Peyer's patch (tissue), 4 donors: ENCODE measurements at regions not wholly inside any gene's neighbourhood (a gene's known extent, or its start where the extent isn't known, plus 50 kb on each side); places are given as distances from the start of the nearest gene placed in this dataset.

Experiments
- DNase-seq, 3 donors: peaks; one replicate each; pipeline ENCODE4 v3.0.0-alpha.2; 2017 to 2019
- H3K27ac ChIP-seq, 4 donors: fragments of 200-600 bp; sonication (generic); one replicate each; pipeline ENCODE4 v1.5.1; 2016 to 2019
- H3K27me3 ChIP-seq, 2 donors: fragments of 200-600 bp; sonication (generic); one replicate each; pipeline ENCODE4 v1.5.1; 2019
- H3K36me3 ChIP-seq, 3 donors: fragments of 200-600 bp; sonication (generic); one replicate each; pipeline ENCODE4 v1.5.1; 2016 to 2019
- H3K4me1 ChIP-seq, 4 donors: fragments of 200-600 bp; sonication (generic); one replicate each; pipeline ENCODE4 v1.5.1; 2016 to 2019
- H3K4me3 ChIP-seq, 4 donors: fragments of 200-600 bp; sonication (generic); 1 replicate in 3 of 4; 2 replicates in 1 of 4; pipeline ENCODE4 v1.5.1; 2016 to 2019; ENCODE audit warnings: mild to moderate bottlenecking in 1 of 4
- H3K9me3 ChIP-seq, 4 donors: fragments of 200-600 bp; sonication (generic); one replicate each; pipeline ENCODE4 v1.5.1; 2016 to 2019; ENCODE audit warnings: mild to moderate bottlenecking in 1 of 4
- CTCF ChIP-seq, 6 experiments: fragments of 450-650 bp in 4 of 6; fragments of 200-600 bp in 2 of 6; sonication (generic) in 1 of 6; IDR thresholded peaks; one replicate each; pipeline ENCODE4 v1.5.1; 2017 to 2019; ENCODE audit warnings: antibody characterized with exemption in 6 of 6, mild to moderate bottlenecking in 3 of 6, moderate library complexity in 1 of 6
- POLR2A ChIP-seq, 2 donors: fragments of 450-650 bp; IDR thresholded peaks; one replicate each; pipeline ENCODE4 v1.5.1; 2017; ENCODE audit warnings: antibody characterized with exemption in 2 of 2, mild to moderate bottlenecking in 2 of 2, moderate library complexity in 2 of 2

GRCh38 chr10:56266120-56266519 is 94.9 kb downstream of the ZWINT start:
- Histone ChIP-seq H3K4me1 (no peaks in the 10 kb centered on the region), H3K36me3 (no peaks in the 10 kb centered on the region), H3K27me3 (no peaks in the 10 kb centered on the region), H3K4me3 (no peak overlapping the region), H3K27ac (no peak overlapping the region), H3K9me3 (no peaks in the 10 kb centered on the region)
- TF ChIP-seq CTCF (IDR thresholded peaks at IDR 0.05) (no peak), POLR2A (IDR thresholded peaks at IDR 0.05) (no peak)
- no peak for DNase-seq

GRCh38 chr10:56258991-56259390 is 102.1 kb downstream of the ZWINT start:
- H3K4me1 ChIP-seq, result no peaks in the 10 kb centered on the region
- H3K27ac ChIP-seq, result no peak overlapping the region
- H3K36me3 ChIP-seq, result no peaks in the 10 kb centered on the region
- TF ChIP-seq CTCF (IDR thresholded peaks at IDR 0.05) (no peak), POLR2A (IDR thresholded peaks at IDR 0.05) (no peak)
- DNase-seq, result no peak
- H3K27me3 ChIP-seq, result no peaks in the 10 kb centered on the region
- H3K4me3 ChIP-seq, result no peak overlapping the region
- H3K9me3 ChIP-seq, result no peaks in the 10 kb centered on the region

GRCh38 chr10:56258378-56258777 is 102.7 kb downstream of the ZWINT start:
- no peak overlapping the region for H3K27ac ChIP-seq
- H3K9me3 ChIP-seq, result no peaks in the 10 kb centered on the region
- H3K36me3 ChIP-seq, result no peaks in the 10 kb centered on the region
- H3K27me3 ChIP-seq, result no peaks in the 10 kb centered on the region
- H3K4me1 ChIP-seq, result no peaks in the 10 kb centered on the region
- TF ChIP-seq CTCF (IDR thresholded peaks at IDR 0.05) (no peak), POLR2A (IDR thresholded peaks at IDR 0.05) (no peak)
- no peak for DNase-seq
- no peak overlapping the region for H3K4me3 ChIP-seq

GRCh38 chr10:56255298-56255697 is 105.8 kb downstream of the ZWINT start:
- Histone ChIP-seq H3K36me3 (no peaks in the 10 kb centered on the region), H3K9me3 (no peaks in the 10 kb centered on the region), H3K4me3 (no peak overlapping the region), H3K27ac (no peak overlapping the region), H3K4me1 (no peaks in the 10 kb centered on the region), H3K27me3 (no peaks in the 10 kb centered on the region)
- no peak for DNase-seq
- TF ChIP-seq POLR2A (IDR thresholded peaks at IDR 0.05) (no peak), CTCF (IDR thresholded peaks at IDR 0.05) (no peak)

- Histone ChIP-seq H3K4me1 (no peaks in the 10 kb centered on the region), H3K36me3 (no peaks in the 10 kb centered on the region), H3K27ac (no peak overlapping the region), H3K4me3 (no peak overlapping the region), H3K9me3 (no peaks in the 10 kb centered on the region), H3K27me3 (no peaks in the 10 kb centered on the region)
- TF ChIP-seq CTCF (IDR thresholded peaks at IDR 0.05), result no peak
- no peak for TF ChIP-seq POLR2A (IDR thresholded peaks at IDR 0.05)
- DNase-seq, result no peak
These were observed 120.6 kb downstream of the ZWINT start for GRCh38 chr10:56240471-56240870.

- no peaks in the 10 kb centered on the region for H3K27me3 ChIP-seq
- H3K36me3 ChIP-seq, result no peaks in the 10 kb centered on the region
- no peaks in the 10 kb centered on the region for H3K9me3 ChIP-seq
- DNase-seq, result no peak
- H3K4me3 ChIP-seq, result no peak overlapping the region
- no peak overlapping the region for H3K27ac ChIP-seq
- TF ChIP-seq POLR2A (IDR thresholded peaks at IDR 0.05) (no peak), CTCF (IDR thresholded peaks at IDR 0.05) (no peak)
- H3K4me1 ChIP-seq, result no peaks in the 10 kb centered on the region
These were observed 129.6 kb downstream of the ZWINT start for GRCh38 chr10:56231436-56231835.
